GM21447 (cell line): ENCODE measurements at regions not wholly inside any gene's neighbourhood (a gene's known extent, or its start where the extent isn't known, plus 50 kb on each side); places are given as distances from the start of the nearest gene placed in this dataset.

ENCODE experiments used
- ATAC-seq: cut with Tn5 transposase; IDR thresholded peaks from one replicate; pipeline ENCODE4 v1.9.1; 2021; ENCODE audit not compliant: unreplicated experiment

- peak; percentile 88 for ATAC-seq
These were observed 78.6 kb downstream of the ARF6 start for GRCh38 chr14:49971156-49972130.

GRCh38 chr14:49972131-49972671 is 79.3 kb downstream of the ARF6 start:
- no peak for ATAC-seq

DNA sequence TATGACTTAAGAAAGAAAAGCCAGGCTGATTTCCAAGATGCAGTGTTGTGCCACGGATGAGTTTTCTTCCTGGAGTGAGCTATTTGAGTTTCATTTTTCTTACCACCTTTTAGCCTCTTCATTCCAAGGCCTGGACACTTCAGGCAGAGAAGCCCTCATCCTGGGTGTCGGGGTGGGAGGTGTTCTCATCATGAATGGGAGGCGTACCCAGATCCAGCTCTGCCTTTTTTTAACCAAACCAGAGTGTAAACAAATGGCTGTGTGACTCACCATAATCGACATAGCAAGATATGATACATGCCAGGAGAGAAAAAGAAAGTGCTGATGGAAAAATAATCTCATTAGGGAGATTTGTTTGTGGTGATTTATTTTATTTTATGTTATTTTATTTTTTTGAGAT is 79.9 kb downstream of the ARF6 start:
- no peak for ATAC-seq

DNA sequence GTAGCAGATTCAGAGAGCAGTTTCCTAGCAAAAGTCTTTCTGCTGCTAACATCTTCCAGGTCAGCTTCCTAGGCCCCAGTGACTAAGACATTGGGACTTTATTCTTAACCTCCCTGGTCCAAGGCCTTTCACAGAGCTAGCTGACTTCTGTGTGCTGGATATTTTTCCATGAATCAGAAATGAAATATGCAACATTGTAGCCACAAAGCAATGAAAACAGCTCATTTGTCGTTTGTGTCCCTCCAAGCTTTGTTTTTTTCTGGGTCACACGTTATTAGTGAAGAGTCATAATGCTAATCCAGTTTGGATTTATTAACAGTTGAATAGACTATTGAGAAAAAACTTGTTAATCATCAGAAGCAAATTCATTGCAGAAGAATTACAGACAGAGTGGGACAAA is 82.4 kb downstream of the ARF6 start:
- ATAC-seq: no peak

DNA sequence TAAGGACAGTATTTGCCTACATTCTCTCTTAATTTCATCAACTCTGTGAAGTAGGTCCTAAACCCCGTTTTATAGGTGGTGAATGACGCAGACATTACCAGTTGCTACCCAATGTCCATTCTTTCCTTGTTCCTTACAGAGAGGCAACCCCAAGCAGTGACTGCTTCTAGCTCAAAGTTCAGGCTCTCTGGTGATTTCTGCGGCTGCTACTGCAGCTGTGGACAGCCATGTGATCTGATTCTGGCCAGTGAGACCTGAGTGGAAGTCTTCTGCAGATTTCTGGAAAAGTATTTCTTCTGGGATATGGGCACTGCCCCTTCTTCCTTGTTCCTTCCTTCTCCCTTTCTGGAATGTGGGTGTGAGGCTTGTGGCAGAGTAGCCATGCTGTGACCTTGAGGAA is 82.9 kb downstream of the ARF6 start:
- no peak for ATAC-seq

GRCh38 chr14:49977126-49977841 is 84.4 kb downstream of the ARF6 start:
- peak; percentile 81 for ATAC-seq

DNA sequence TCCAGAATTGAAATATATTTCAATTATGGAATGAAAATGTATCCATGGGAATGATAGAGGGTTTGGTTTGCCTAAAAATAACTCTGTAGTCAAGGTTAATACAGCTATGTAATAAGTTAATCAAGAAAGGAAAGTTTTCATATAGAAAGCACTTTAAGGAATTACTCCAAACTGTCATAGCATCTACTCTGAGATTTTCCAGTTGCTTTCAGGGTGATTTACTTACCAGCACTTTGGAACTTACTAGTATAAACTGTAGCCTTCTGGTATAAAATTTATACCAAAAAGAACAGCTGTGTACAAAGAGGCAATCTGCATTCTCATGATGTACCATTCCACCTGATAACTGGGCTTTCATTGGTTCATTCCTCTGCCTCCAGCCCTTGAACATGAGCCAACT is 87.1 kb downstream of the ARF6 start:
- no peak for ATAC-seq

DNA sequence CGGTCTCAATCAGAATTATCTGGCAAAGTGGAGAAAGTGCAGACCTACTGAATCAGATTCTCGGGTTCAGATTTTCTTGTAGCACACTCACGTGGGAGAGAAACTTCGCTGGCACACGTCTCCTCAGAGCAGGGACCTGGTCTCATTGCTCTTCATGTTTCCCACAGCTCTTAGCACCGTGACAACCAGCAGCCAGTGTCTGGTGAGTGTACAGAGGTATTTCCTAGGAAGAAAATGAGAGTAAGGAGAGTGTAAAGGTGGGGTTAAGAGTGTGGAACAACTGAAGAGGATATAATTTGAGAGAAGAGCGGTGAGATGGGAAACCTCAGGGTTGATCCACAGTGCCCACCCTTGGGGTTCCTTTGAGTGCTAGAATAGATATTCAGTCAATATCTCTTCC is 89.2 kb downstream of the ARF6 start:
- no peak for ATAC-seq

- no peak for ATAC-seq
These were observed 89.6 kb downstream of the ARF6 start for GRCh38 chr14:49982501-49982951.

GRCh38 chr14:49984424-49984823 is 91.5 kb downstream of the ARF6 start:
- no peak for ATAC-seq

- ATAC-seq: no peak
These were observed 93.6 kb downstream of the ARF6 start for GRCh38 chr14:49986343-49987014.

- ATAC-seq: no peak
These were observed 95.5 kb downstream of the ARF6 start for GRCh38 chr14:49988080-49988990.

DNA sequence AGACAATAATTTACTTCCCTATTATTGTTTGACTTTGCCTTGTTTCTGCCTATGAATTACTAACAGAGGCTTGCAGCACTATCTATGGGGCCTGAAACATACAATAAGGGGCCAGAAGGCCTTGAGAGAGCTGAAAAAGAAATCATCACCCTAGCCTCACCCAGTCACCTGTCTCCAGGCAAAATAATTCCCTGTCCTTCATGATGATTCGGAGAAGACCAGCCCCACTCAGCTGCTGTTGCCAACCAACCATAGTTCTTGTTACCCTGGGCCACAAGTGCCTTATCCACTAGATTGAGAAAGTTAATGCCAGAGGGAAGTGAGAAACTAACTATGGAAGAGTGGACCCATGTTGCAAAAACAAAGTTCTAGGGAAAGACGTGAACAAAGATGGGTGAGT is 97.1 kb downstream of the ARF6 start:
- ATAC-seq: no peak

- ATAC-seq: no peak
These were observed 98.6 kb downstream of the ARF6 start for GRCh38 chr14:49991491-49991890.

GRCh38 chr14:49992036-49992435 is 99.2 kb downstream of the ARF6 start:
- ATAC-seq: no peak

DNA sequence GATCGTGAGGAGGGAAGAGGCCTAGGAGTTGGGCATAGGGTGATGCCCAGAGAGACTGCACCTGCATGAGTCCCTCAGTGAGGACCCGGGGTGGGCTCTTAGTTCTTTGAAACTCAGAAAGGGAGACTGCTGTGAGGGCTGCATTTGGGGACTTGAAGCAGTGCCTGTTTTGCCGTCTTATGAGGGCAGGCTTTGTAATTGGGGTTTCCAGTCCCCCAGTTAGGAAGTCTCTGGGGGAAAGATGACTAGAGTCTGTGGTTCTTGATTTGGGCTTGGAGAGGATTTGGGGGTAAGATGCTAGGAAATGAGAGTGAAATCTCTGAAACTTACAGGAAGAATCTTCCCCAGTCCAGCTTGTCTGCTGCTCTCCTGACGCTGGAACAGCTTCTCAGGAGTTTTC is 99.6 kb downstream of the ARF6 start:
- ATAC-seq: no peak

DNA sequence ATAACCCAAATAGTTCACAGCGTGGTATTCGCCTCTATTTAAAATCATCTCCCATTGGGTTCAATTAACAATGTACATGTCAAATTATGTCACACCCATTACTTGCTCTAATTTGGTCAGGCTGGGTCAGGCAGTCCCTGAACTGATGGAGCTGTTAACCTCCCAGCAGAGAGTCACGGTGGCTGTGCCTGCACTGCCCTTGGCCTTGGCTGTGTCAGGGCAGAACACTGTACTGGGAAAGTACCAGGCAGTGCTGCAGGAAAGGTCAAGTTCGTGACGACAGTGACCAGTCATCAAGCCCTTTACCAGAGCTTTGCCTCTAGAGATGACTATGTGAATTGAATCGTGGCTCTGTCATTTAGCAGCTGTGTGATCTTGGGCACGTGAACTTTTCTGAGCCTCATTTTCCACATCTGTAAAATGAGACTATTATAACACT is 100.0 kb downstream of the ARF6 start:
- peak; percentile 92 for ATAC-seq

DNA sequence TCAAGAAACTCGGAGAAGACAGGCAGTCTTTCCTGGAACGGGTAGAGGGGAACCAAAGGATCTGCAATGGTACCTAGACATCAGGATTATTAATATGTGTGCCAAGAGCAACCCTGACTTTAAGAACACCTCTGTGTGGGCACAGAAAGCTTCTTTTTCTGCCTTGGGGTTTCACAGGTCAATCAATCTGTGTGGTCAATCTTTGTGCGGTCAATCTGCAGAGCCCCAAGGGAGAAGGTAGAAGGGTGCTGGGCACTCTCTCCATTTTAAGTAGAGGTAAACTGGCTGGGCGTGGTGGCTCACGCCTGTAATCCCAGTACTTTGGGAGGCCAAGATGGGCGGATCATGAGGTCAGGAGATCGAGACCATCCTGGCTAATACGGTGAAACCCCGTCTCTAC is 100.7 kb downstream of the ARF6 start:
- no peak for ATAC-seq

DNA sequence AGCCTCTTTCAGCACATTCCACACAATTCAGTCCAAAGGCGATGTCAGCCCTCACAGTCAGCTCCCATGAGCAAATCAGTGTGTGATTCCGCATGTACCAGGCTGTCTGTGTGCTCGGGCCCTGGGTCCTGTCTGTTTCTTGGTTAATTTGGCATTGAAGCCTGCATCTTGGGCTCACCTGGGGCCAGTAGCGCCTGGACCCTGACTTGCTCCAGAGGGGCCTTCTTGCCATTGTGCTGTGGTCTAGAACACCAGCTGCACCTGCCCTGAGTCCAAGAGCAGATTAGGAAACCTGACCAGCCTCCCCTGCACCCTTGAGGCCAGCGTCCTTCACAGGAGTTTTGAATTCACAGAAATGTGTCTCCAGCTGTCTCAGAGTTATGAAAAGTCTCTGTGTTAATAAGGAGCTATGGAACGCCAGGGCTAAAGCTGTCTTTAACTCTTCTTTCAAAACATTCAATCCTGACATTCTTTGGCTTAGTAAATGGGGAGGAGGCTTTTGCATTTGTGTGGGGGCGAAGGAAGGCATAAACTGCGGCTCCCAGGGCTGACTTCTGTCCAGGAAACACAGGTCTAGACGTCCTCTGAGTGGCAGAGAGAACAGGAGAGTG is 102.2 kb downstream of the ARF6 start:
- no peak for ATAC-seq

- no peak for ATAC-seq
These were observed 105.1 kb downstream of the ARF6 start for GRCh38 chr14:49997991-49998390.
